HCT116 (cell line): ENCODE measurements at regions not wholly inside any gene's neighbourhood (a gene's known extent, or its start where the extent isn't known, plus 50 kb on each side); places are given as distances from the start of the nearest gene placed in this dataset.

Source experiments
- CBX3 ChIP-seq: IDR thresholded peaks from 2 replicates; pipeline ENCODE4 v1.6.1; 2012; ENCODE audit warnings: low read depth
- CEBPB ChIP-seq: IDR thresholded peaks from 2 replicates; pipeline ENCODE4 v1.6.1; 2012; ENCODE audit warnings: low read depth
- CTCF ChIP-seq, 3 experiments: fragments of 200-600 bp in 1 of 3; sonication (generic) in 1 of 3; IDR thresholded peaks in 2 of 3; conservative IDR thresholded peaks in 1 of 3; 2 replicates each; pipeline ENCODE4 v1.5.1; 2012 to 2017; ENCODE audit warnings: low read depth in 2 of 3, low read length in 2 of 3, antibody characterized with exemption in 1 of 3, borderline replicate concordance in 1 of 3, control low read depth in 1 of 3, mild to moderate bottlenecking in 1 of 3, mixed read lengths in 1 of 3, mixed run types in 1 of 3, moderate library complexity in 1 of 3; ENCODE audit not compliant: insufficient read depth in 1 of 3
- EGR1 ChIP-seq: IDR thresholded peaks from 2 replicates; pipeline ENCODE4 v1.6.1; 2012; ENCODE audit warnings: low read depth
- EZH2 ChIP-seq: fragments of 200-600 bp; sonication (generic); IDR thresholded peaks from 2 replicates; pipeline ENCODE4 v1.6.1; 2017; ENCODE audit warnings: antibody characterized with exemption, mixed run types
- EZH2phosphoT487 ChIP-seq: fragments of 200-600 bp; IDR thresholded peaks from 2 replicates; pipeline ENCODE4 v1.6.1; 2018; ENCODE audit warnings: antibody characterized with exemption, borderline replicate concordance
- JUND ChIP-seq: IDR thresholded peaks from 2 replicates; pipeline ENCODE4 v1.6.1; 2012
- POLR2A ChIP-seq: IDR thresholded peaks from 2 replicates; pipeline ENCODE4 v1.7.0; 2011; ENCODE audit warnings: borderline replicate concordance; ENCODE audit not compliant: insufficient read depth, insufficient read length; ENCODE audit errors: extremely low read depth
- RAD21 ChIP-seq: IDR thresholded peaks from 2 replicates; pipeline ENCODE4 v1.6.1; 2012; ENCODE audit warnings: low read depth, mild to moderate bottlenecking
- SIN3A ChIP-seq: IDR thresholded peaks from 2 replicates; pipeline ENCODE4 v1.6.1; 2012; ENCODE audit warnings: low read depth
- SRF ChIP-seq: IDR thresholded peaks from 2 replicates; pipeline ENCODE4 v1.6.1; 2012; ENCODE audit warnings: low read depth
- TCF7L2 ChIP-seq: IDR thresholded peaks from 2 replicates; pipeline ENCODE4 v1.7.0; 2011; ENCODE audit warnings: borderline replicate concordance, inconsistent platforms; ENCODE audit not compliant: insufficient read depth, insufficient read length; ENCODE audit errors: extremely low read depth
- YY1 ChIP-seq: IDR thresholded peaks from 2 replicates; pipeline ENCODE4 v1.6.1; 2011; ENCODE audit warnings: low read length, low read depth, moderate library complexity, mild to moderate bottlenecking; ENCODE audit not compliant: insufficient replicate concordance; ENCODE audit errors: extremely low read depth
- TF ChIP-seq, protein P1 (sequence below): IDR thresholded peaks from 2 replicates; pipeline ENCODE4 v1.6.1; 2012; ENCODE audit warnings: low read depth

DNA sequence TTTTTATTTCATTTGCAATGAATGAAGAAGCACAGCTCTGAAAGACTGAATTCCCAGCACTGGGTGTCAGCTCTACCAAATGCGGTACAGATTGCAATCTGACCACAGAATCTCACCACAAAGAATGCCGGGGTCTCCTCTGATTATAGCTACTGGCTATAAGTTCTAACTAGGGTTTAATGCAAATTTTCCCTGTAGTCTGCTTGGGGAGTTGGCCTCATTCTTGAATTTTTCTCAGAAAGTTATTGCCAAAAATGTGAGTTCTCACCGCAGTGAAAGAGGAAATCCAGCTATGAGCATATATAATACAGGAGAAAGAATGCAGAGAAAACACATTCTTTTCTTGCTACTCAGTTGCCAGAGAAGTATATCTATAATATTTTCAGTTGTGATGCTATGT lies 1255.7 kb upstream of the LRRTM3 start:
- TF ChIP-seq CTCF (IDR thresholded peaks at IDR 0.05 in 2 of 3, conservative IDR thresholded peaks at IDR 0.05 in 1 of 3; ENCODE audit: borderline replicate concordance in 1 of 3, insufficient read depth in 1 of 3, low read depth in 2 of 3, low read length in 2 of 3) (no peak), RAD21 (no peak), JUND (no peak), CEBPB (no peak), TCF7L2 (no peak), POLR2A (no peak), EGR1 (no peak), SIN3A (no peak), YY1 (no peak), SRF (no peak), EZH2 (no peak), EZH2phosphoT487 (no peak), CBX3 (no peak)
- TF ChIP-seq, protein P1, sequence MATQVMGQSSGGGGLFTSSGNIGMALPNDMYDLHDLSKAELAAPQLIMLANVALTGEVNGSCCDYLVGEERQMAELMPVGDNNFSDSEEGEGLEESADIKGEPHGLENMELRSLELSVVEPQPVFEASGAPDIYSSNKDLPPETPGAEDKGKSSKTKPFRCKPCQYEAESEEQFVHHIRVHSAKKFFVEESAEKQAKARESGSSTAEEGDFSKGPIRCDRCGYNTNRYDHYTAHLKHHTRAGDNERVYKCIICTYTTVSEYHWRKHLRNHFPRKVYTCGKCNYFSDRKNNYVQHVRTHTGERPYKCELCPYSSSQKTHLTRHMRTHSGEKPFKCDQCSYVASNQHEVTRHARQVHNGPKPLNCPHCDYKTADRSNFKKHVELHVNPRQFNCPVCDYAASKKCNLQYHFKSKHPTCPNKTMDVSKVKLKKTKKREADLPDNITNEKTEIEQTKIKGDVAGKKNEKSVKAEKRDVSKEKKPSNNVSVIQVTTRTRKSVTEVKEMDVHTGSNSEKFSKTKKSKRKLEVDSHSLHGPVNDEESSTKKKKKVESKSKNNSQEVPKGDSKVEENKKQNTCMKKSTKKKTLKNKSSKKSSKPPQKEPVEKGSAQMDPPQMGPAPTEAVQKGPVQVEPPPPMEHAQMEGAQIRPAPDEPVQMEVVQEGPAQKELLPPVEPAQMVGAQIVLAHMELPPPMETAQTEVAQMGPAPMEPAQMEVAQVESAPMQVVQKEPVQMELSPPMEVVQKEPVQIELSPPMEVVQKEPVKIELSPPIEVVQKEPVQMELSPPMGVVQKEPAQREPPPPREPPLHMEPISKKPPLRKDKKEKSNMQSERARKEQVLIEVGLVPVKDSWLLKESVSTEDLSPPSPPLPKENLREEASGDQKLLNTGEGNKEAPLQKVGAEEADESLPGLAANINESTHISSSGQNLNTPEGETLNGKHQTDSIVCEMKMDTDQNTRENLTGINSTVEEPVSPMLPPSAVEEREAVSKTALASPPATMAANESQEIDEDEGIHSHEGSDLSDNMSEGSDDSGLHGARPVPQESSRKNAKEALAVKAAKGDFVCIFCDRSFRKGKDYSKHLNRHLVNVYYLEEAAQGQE, result no peak
